HG02943 (cell line): ENCODE measurements at regions not wholly inside any gene's neighbourhood (a gene's known extent, or its start where the extent isn't known, plus 50 kb on each side); places are given as distances from the start of the nearest gene placed in this dataset.
"Not testable (repeated sequence)": the region's sequence is repeated elsewhere in the genome, so short reads cannot be mapped to it uniquely, and the experiment has no call there.

Experiments used
- ATAC-seq: cut with Tn5 transposase; IDR thresholded peaks from one replicate; pipeline ENCODE4 v1.9.1; 2021; ENCODE audit warnings: mild to moderate bottlenecking, low read depth, moderate library complexity; ENCODE audit not compliant: unreplicated experiment

DNA sequence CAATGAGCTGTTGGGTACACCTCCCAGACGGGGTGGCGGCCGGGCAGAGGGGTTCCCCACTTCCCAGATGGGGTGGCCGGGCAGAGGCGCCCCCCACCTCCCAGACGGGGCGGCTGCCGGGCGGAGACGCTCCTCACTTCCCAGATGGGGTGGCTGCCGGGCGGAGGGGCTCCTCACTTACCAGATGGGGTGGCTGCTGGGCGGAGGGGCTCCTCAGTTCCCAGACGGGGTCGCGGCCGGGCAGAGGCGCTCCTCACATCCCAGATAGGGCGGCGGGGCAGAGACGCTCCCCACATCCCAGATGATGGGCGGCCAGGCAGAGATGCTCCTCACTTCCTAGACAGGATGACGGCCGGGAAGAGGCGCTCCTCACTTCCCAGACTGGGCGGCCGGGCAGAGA lies 185.1 kb downstream of the UTRN start:
- not testable (repeated sequence) for ATAC-seq

- ATAC-seq = no peak
Measured at GRCh38 chr6:144471986-144472385, 186.9 kb downstream of the UTRN start.

GRCh38 chr6:144474290-144474689 lies 189.2 kb downstream of the UTRN start:
- no peak for ATAC-seq

DNA sequence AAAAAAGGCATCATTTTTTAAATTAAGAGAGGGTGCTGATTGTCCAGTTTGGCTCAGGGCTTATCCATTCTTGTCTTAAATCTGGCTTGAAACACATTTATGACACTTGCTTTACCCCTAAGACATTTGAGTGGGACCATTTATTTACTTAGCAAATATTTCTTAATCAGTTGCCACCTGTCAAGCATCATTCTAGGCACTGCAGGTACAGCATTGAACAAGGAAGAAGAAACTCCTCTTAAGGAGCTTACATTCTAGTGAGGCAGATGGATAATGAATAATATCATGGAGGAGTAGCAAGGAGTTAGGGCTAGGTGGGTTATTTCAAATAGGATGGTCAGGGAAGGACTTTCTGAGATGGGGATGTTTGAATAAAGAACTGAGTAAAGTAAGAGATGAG lies 189.8 kb downstream of the UTRN start:
- ATAC-seq = no peak

DNA sequence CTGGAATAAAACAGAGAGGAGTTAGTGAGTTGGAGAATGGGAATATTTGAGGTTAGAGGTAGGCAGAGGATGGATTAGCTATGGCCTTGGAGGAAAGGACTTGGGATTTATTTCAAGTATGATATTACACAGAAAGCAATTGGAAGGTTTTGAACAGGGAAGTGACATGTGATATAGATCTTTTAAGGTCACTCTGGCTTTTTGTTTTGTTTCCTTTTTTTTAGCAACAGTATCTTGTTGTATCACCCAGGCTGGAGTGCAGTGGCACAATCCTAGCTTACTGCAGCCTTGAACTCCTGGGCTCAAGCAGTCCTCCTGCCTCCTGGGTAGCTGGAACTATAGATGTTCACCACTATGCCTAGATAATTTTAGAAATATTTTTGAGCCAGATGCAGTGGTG lies 190.3 kb downstream of the UTRN start:
- no peak for ATAC-seq

DNA sequence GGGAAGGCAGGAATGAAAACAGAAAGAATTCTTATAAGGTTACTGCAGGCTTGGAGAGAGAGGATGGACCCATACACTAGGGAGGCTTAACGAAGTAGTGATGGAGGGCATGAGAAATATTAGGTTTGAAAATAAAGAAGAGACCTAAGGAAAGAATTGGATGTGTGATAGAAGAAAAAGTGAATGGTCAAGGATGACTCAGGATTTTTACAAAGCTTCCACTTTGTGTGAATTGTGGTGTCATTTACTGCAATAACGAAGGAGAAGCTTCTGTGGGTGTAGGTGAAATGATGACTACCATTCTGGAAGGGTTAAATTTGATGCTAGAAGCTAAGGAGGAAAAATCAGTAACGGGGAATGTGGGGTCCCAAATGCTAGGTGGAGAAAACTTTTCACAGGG lies 191.2 kb downstream of the UTRN start:
- no peak for ATAC-seq

GRCh38 chr6:144477396-144477795 lies 192.3 kb downstream of the UTRN start:
- no peak for ATAC-seq

GRCh38 chr6:144477856-144478255 lies 192.7 kb downstream of the UTRN start:
- no peak for ATAC-seq

- ATAC-seq = no peak
Measured at GRCh38 chr6:144478483-144478882, 193.3 kb downstream of the UTRN start.

DNA sequence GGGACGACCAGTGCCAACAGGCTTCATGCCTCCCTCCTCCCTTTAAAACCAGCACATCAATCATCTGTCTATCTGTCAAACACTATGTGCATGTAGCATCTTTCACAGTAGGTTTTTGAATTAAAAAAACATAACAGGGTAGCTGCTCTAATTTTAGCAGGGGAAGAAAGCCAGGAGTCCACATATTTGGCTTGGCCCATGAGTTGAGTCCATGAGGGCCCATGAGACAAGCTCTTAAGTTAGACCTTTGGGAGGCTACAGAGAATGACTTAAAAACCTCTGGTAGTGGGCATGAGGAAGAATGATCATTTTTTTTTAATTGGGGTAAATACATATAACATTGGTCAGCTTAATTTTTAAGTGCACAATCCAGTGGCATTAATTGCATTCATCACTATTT lies 194.9 kb downstream of the UTRN start:
- ATAC-seq = no peak

DNA sequence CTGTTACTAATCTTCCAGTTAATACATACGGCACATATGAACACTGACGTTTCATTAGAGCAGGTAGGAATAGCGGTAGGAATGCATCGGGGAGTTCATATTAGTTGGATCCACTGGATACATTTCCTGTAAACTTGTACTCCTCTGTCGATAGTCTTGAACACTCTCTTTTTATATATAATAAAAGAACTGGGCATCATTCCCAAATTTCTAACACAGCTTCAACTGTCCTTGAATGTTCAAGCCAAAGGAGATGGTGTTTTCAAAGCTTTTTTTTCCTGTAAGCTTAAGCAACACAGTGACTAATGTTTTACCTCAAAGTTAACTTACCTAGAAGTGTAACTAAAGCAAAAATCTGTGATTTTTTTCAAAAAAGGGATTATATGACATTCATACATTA lies 195.3 kb downstream of the UTRN start:
- no peak for ATAC-seq

- ATAC-seq = no peak
Measured at GRCh38 chr6:144481527-144481926, 196.4 kb downstream of the UTRN start.

DNA sequence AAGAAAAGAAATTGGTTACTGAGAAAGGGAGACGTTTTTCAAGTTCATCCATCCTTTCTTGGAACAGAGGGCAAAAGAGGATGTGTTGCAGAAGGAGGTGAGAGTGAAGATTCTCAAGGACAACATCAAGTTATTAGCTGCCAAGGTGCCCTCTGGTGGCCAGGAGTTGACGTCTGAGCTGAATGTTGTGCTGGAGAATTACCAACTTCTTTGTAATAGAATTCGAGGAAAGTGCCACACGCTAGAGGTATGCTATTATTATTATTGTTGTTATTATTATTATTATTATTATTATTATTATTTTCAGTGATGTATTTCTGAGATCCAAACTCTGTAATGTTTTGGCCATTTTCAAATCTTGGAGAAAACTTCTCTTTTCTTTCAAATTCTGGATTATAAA lies 197.0 kb downstream of the UTRN start:
- no peak for ATAC-seq

DNA sequence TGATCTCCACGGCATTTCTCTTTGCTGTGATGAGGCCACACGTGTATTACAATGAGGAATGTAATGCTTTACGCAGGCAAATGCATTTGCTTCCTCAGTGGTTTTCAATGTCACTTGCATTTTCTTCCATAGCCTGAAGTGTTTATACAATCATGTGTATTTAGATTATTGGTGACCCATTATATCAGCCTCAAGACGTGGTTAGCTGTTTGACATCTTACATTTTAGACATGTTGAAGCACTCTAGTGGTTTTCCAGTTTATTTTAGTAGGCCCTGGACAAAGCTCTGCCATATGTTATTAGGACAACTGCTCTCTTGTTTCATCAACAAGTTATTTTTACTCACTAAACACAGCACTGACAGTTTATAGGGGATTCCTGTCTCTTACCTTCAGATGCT lies 200.4 kb downstream of the UTRN start:
- ATAC-seq = no peak

GRCh38 chr6:144488590-144488989 lies 203.5 kb downstream of the UTRN start:
- no peak for ATAC-seq

DNA sequence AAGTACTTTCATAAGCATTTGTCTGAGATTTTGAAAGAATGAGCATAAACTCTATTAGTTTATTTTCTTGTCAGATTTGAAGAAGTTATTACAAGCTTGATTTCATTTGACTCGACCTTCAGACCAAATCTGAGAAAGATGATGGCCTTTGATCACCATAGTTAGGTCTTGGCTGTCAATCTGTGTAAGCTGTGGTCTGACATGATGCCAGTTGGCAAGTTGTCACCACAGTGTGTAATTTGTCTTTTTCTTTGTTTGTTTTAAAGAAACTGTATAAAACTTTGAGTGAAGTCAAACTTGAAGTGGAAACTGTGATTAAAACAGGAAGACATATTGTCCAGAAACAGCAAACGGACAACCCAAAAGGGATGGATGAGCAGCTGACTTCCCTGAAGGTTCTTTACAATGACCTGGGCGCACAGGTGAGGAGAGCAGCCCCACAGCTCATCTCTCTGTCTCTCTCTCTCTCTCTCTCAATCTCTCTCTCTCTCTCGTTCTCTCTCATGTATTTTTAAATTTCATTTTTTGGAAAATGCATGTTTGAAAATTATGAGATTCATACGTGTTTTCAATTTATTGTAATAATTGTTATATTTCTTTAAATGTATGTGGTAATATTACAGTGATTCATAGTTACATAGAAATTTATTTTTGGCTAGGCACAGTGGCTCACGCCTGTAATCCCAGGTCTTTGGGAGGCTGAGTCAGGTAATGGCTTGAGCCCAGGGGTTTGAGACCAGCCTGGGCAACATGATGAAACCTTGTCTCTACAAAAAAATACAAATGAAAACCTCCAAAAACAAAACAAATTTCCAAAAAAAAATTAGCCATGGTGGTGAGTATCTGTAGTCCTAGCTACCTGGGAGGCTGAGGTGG lies 208.1 kb downstream of the UTRN start:
- ATAC-seq = no peak

- ATAC-seq = not testable (repeated sequence)
Measured at GRCh38 chr6:144495076-144495475, 209.9 kb downstream of the UTRN start.

GRCh38 chr6:144497650-144498049 lies 212.5 kb downstream of the UTRN start:
- no peak for ATAC-seq

GRCh38 chr6:144500892-144501291 lies 215.8 kb downstream of the UTRN start:
- ATAC-seq = no peak

- not testable (repeated sequence) for ATAC-seq
Measured at GRCh38 chr6:144505214-144505613, 220.1 kb downstream of the UTRN start.

GRCh38 chr6:144506051-144506450 lies 220.9 kb downstream of the UTRN start:
- not testable (repeated sequence) for ATAC-seq

DNA sequence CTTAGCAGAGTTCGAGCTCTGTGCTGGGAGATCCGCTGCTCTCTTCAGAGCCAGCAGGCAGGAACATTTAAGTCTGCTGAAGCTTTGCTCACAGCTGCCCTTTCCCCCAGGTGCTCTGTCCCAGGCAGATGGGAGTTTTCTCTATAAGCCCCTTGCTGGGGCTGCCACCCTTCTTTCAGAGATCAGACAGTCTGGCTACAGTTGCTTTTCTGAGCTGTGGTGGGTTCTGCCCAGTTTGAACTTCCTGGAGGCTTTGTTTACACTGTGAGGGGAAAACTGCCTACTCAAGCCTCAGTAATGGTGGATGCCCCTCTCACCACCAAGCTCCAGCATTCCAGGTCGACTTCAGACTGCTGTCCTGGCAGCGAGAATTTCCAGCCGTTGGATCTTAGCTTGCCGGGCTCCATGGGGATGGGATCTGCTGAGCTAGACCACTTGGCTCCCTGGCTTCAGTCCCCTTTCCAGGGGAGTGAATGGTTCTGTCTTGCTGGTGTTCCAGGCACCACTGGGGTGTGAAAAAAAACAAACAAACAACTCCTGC lies 222.7 kb downstream of the UTRN start:
- not testable (repeated sequence) for ATAC-seq
